Esophagus squamous epithelium (tissue), 4 donors: ENCODE measurements at regions not wholly inside any gene's neighbourhood (a gene's known extent, or its start where the extent isn't known, plus 50 kb on each side); places are given as distances from the start of the nearest gene placed in this dataset.

Experiments used
- POLR2A ChIP-seq, 4 donors: fragments of 450-650 bp; IDR thresholded peaks; one replicate each; pipeline ENCODE4 v1.6.1; 2017; ENCODE audit warnings: antibody characterized with exemption in 4 of 4, mild to moderate bottlenecking in 4 of 4, moderate library complexity in 3 of 4
- TF ChIP-seq, protein P1 (sequence below), 6 experiments: fragments of 450-650 bp in 4 of 6; fragments of 200-600 bp in 2 of 6; sonication (generic) in 2 of 6; IDR thresholded peaks; one replicate each; pipeline ENCODE4 v1.5.1; 2016 to 2019; ENCODE audit warnings: antibody characterized with exemption in 6 of 6, mild to moderate bottlenecking in 4 of 6, moderate library complexity in 4 of 6

DNA sequence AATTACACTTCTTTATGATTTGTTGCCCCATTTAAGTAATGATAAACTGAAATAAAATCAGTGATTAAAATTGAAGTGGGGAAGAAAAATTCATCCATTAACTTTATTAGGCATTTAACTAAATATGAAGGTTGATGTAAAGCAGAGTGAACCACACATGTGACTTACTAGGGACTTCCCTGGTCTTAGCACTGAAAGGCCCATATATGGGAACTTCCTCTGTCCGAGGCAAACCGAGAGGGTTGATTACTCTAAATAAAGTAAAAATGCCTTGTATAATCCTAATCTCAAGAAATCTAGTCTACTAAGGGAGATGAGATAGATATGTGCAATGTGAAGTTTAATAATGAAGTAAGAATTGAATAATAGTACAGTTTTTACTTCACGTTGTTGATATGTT is 403.9 kb upstream of the RPS6KA3 start:
- TF ChIP-seq POLR2A (IDR thresholded peaks at IDR 0.05) = no peak
- TF ChIP-seq, protein P1, sequence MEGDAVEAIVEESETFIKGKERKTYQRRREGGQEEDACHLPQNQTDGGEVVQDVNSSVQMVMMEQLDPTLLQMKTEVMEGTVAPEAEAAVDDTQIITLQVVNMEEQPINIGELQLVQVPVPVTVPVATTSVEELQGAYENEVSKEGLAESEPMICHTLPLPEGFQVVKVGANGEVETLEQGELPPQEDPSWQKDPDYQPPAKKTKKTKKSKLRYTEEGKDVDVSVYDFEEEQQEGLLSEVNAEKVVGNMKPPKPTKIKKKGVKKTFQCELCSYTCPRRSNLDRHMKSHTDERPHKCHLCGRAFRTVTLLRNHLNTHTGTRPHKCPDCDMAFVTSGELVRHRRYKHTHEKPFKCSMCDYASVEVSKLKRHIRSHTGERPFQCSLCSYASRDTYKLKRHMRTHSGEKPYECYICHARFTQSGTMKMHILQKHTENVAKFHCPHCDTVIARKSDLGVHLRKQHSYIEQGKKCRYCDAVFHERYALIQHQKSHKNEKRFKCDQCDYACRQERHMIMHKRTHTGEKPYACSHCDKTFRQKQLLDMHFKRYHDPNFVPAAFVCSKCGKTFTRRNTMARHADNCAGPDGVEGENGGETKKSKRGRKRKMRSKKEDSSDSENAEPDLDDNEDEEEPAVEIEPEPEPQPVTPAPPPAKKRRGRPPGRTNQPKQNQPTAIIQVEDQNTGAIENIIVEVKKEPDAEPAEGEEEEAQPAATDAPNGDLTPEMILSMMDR (IDR thresholded peaks at IDR 0.05) = no peak
